Calu3 (cell line): ENCODE measurements at regions not wholly inside any gene's neighbourhood (a gene's known extent, or its start where the extent isn't known, plus 50 kb on each side); places are given as distances from the start of the nearest gene placed in this dataset.

Source experiments
- BruUV-seq: library from RNA; stranded (reverse); fragments of 400-500 nt; replicated peaks from 2 replicates; lab custom pipeline; 2021; lab: Mats Ljungman, UMichigan
- CTCF ChIA-PET: fragments of 300-600 bp; sonication (Branson Sonifier 250); formaldehyde crosslinking; loops from one replicate; lab custom pipeline; 2022; ENCODE audit warnings: antibody characterized with exemption; lab: Charles Lee
- DNase-seq: peaks from one replicate; pipeline ENCODE4 v3.0.0; 2022
- H3K27ac Mint-ChIP-seq: one replicate; pipeline ENCODE4 v1.8.0; 2022; ENCODE audit warnings: mixed read lengths; ENCODE audit not compliant: unreplicated experiment
- H3K27me3 Mint-ChIP-seq: one replicate; pipeline ENCODE4 v1.8.0; 2022; ENCODE audit warnings: mixed read lengths; ENCODE audit not compliant: unreplicated experiment
- H3K36me3 Mint-ChIP-seq: one replicate; pipeline ENCODE4 v1.8.0; 2022; ENCODE audit warnings: mild to moderate bottlenecking, moderate library complexity, mixed read lengths; ENCODE audit not compliant: insufficient read depth, unreplicated experiment
- H3K4me1 Mint-ChIP-seq: one replicate; pipeline ENCODE4 v1.8.0; 2022; ENCODE audit warnings: mild to moderate bottlenecking, low read depth, mixed read lengths; ENCODE audit not compliant: unreplicated experiment
- H3K4me3 Mint-ChIP-seq: one replicate; pipeline ENCODE4 v1.8.0; 2022; ENCODE audit warnings: mild to moderate bottlenecking, low read depth, moderate library complexity, mixed read lengths; ENCODE audit not compliant: unreplicated experiment
- H3K9me3 Mint-ChIP-seq: one replicate; pipeline ENCODE4 v1.8.0; 2022; ENCODE audit warnings: low read depth, mixed read lengths; ENCODE audit not compliant: unreplicated experiment
- CTCF ChIP-seq: fragments of 200-600 bp; IDR thresholded peaks from one replicate; pipeline ENCODE4 v1.8.0; 2022; ENCODE audit warnings: antibody characterized with exemption; ENCODE audit not compliant: unreplicated experiment
- intact Hi-C: fragments of 100-400 bp; cut with micrococcal nuclease; formaldehyde crosslinking; loops from one replicate; pipeline ENCODE4 v1.10.0; 2022; ENCODE audit not compliant: unreplicated experiment

GRCh38 chr1:29539971-29540370 is 303.6 kb downstream of the PTPRU start:
- peaks cover 45% of the 10 kb centered on the region for H3K27me3 Mint-ChIP-seq
- intact Hi-C loops: no loop called here
- no peak overlapping the region for H3K4me3 Mint-ChIP-seq
- H3K4me1 Mint-ChIP-seq: no peaks in the 10 kb centered on the region
- CTCF ChIA-PET: no interaction called here
- no TSS peak for BruUV-seq
- DNase-seq: no peak
- no peak for TF ChIP-seq CTCF
- H3K9me3 Mint-ChIP-seq: no peaks in the 10 kb centered on the region
- H3K36me3 Mint-ChIP-seq: no peaks in the 10 kb centered on the region
- H3K27ac Mint-ChIP-seq: no peak overlapping the region

DNA sequence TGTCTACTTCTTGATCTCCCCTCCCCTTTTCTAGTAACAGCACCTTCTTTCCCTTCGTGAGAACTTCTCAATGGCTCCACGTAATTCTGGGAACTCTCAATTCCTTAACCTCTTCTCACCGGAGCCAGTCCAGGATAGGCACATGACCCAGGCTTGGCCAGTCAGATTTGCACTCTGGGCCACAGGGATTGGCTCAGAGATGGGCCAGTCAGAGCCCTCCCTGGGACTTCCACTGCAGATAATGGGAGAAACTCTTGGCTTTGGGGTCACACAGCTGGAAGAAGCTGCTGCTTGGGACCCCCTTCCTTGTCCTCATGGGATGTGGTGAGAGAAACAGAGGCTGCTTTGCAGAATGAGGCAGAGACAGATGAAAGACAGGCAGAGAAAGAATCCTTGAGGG is 302.3 kb downstream of the PTPRU start:
- Mint-ChIP-seq H3K27ac (no peak overlapping the region), H3K9me3 (no peaks in the 10 kb centered on the region), H3K36me3 (no peaks in the 10 kb centered on the region), H3K27me3 (peaks cover 45% of the 10 kb centered on the region), H3K4me1 (no peaks in the 10 kb centered on the region), H3K4me3 (no peak overlapping the region)
- CTCF ChIA-PET: no interaction called here
- BruUV-seq: no TSS peak
- no peak for DNase-seq
- TF ChIP-seq CTCF: no peak
- intact Hi-C loops: no loop called here

DNA sequence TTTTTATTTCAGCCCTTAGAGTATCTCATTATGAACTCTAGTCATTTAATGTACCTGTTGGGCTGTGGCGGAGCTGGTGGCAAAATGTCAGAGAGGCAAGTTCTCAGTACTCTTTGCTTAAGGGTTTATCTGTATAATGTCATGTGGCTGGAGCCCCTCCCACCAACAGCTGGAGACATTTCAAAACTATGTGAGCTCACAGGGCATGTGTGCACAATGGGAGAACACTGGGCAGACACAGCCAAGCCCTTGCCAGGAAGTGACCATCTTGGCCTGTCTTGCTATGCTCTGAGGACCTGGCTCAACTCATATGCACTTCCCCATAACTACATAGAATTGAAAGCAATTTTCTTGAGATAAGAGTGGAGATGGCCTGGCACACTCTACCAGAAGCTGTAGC is 296.4 kb downstream of the PTPRU start:
- peaks cover 26% of the 10 kb centered on the region for H3K27me3 Mint-ChIP-seq
- no peak overlapping the region for H3K27ac Mint-ChIP-seq
- no peak for DNase-seq
- peaks cover 5% of the 10 kb centered on the region for H3K9me3 Mint-ChIP-seq
- CTCF ChIA-PET: no interaction called here
- H3K36me3 Mint-ChIP-seq: no peaks in the 10 kb centered on the region
- intact Hi-C loops: no loop called here
- BruUV-seq: no TSS peak
- TF ChIP-seq CTCF: no peak
- H3K4me3 Mint-ChIP-seq: no peak overlapping the region
- H3K4me1 Mint-ChIP-seq: no peaks in the 10 kb centered on the region

DNA sequence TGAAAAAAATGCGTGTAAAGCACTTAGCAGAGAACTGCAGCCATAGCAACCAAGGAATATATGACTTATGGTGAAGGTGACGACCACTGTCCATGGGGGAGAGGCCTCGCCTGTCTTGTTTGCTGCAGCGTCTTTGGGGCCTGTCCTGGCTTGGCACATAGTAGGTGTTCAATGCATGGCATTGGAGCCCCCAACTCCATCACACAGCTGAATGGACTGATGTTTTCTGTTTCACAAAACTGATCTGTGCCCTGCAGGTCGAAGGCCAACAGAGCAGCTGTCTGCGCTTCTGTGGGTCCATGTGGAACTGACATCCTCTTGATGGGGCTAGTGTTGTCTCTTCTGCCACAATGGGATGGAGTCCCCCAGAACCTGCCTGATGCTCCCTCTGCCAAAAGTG is 296.0 kb downstream of the PTPRU start:
- Mint-ChIP-seq H3K36me3 (no peaks in the 10 kb centered on the region), H3K27me3 (peaks cover 26% of the 10 kb centered on the region), H3K27ac (no peak overlapping the region), H3K4me3 (no peak overlapping the region), H3K4me1 (no peaks in the 10 kb centered on the region), H3K9me3 (peaks cover 5% of the 10 kb centered on the region)
- intact Hi-C loops: no loop called here
- CTCF ChIA-PET: no interaction called here
- no peak for DNase-seq
- TF ChIP-seq CTCF: no peak
- no TSS peak for BruUV-seq
